Pons (tissue), 1 donor: ENCODE measurements at regions not wholly inside any gene's neighbourhood (a gene's known extent, or its start where the extent isn't known, plus 50 kb on each side); places are given as distances from the start of the nearest gene placed in this dataset.

Source experiments
- DNase-seq: peaks from one replicate; pipeline ENCODE4 v3.0.0-alpha.2; 2016; ENCODE audit warnings: low spot score

- DNase-seq = no peak
Measured at GRCh38 chr2:172204309-172204708, 101.6 kb upstream of the DLX2 start.

GRCh38 chr2:172204762-172205161 lies 102.1 kb upstream of the DLX2 start:
- DNase-seq = no peak

GRCh38 chr2:172205292-172205691 lies 102.6 kb upstream of the DLX2 start:
- no peak for DNase-seq

GRCh38 chr2:172207911-172208310 lies 105.2 kb upstream of the DLX2 start:
- DNase-seq = no peak

GRCh38 chr2:172208791-172209325 lies 106.2 kb upstream of the DLX2 start:
- no peak for DNase-seq

- no peak for DNase-seq
Measured at GRCh38 chr2:172210599-172210998, 107.9 kb upstream of the DLX2 start.

GRCh38 chr2:172211512-172211911 lies 108.8 kb upstream of the DLX2 start:
- DNase-seq = no peak

GRCh38 chr2:172213116-172213860 lies 110.6 kb upstream of the DLX2 start:
- no peak for DNase-seq

GRCh38 chr2:172214252-172214651 lies 111.6 kb upstream of the DLX2 start:
- DNase-seq = no peak

GRCh38 chr2:172215172-172215935 lies 112.7 kb upstream of the DLX2 start:
- no peak for DNase-seq

GRCh38 chr2:172215936-172216335 lies 113.2 kb upstream of the DLX2 start:
- DNase-seq = no peak

GRCh38 chr2:172216477-172216876 lies 113.8 kb upstream of the DLX2 start:
- no peak for DNase-seq

GRCh38 chr2:172219201-172219600 lies 116.5 kb upstream of the DLX2 start:
- no peak for DNase-seq

- no peak for DNase-seq
Measured at GRCh38 chr2:172220121-172220520, 117.4 kb upstream of the DLX2 start.

GRCh38 chr2:172223601-172224054 lies 120.9 kb upstream of the DLX2 start:
- DNase-seq = no peak

- no peak for DNase-seq
Measured at GRCh38 chr2:172225786-172226185, 123.1 kb upstream of the DLX2 start.

- DNase-seq = no peak
Measured at GRCh38 chr2:172226244-172227061, 123.8 kb upstream of the DLX2 start.

GRCh38 chr2:172227719-172228118 lies 125.0 kb upstream of the DLX2 start:
- DNase-seq = no peak

GRCh38 chr2:172228177-172228808 lies 125.6 kb upstream of the DLX2 start:
- no peak for DNase-seq

- no peak for DNase-seq
Measured at GRCh38 chr2:172229125-172229524, 126.4 kb upstream of the DLX2 start.

- DNase-seq = no peak
Measured at GRCh38 chr2:172230332-172230888, 127.7 kb upstream of the DLX2 start.
